Upper lobe of right lung (tissue), 1 donor: ENCODE measurements at regions not wholly inside any gene's neighbourhood (a gene's known extent, or its start where the extent isn't known, plus 50 kb on each side); places are given as distances from the start of the nearest gene placed in this dataset.

Source experiments
- ATAC-seq: fragments of 200-7000 bp; cut with Tn5 transposase; one replicate; pipeline ENCODE4 v1.9.1; 2020; ENCODE audit warnings: mild to moderate bottlenecking, moderate library complexity
- DNase-seq: peaks from one replicate; pipeline ENCODE4 v3.0.0-alpha.2; 2020
- H3K27ac ChIP-seq: fragments of 200-600 bp; one replicate; pipeline ENCODE4 v1.8.0; 2022
- H3K27me3 ChIP-seq: fragments of 200-600 bp; one replicate; pipeline ENCODE4 v1.8.0; 2022; ENCODE audit warnings: mild to moderate bottlenecking
- H3K36me3 ChIP-seq: fragments of 200-600 bp; one replicate; pipeline ENCODE4 v1.8.0; 2022
- H3K4me1 ChIP-seq: fragments of 200-600 bp; one replicate; pipeline ENCODE4 v1.8.0; 2022
- H3K4me3 ChIP-seq: fragments of 200-600 bp; one replicate; pipeline ENCODE4 v1.8.0; 2022; ENCODE audit warnings: mild to moderate bottlenecking
- H3K9me3 ChIP-seq: fragments of 200-600 bp; one replicate; pipeline ENCODE4 v1.8.0; 2022
- CTCF ChIP-seq: fragments of 200-600 bp; IDR thresholded peaks from one replicate; pipeline ENCODE4 v1.8.0; 2022; ENCODE audit warnings: antibody characterized with exemption
- intact Hi-C: fragments of 100-400 bp; cut with DNase I; formaldehyde crosslinking; loops from one replicate; pipeline ENCODE4 v1.11.0; 2022
- donor health status: DM: no; HTN: yes; CAD: no; lungs with severe emphysema.

DNA sequence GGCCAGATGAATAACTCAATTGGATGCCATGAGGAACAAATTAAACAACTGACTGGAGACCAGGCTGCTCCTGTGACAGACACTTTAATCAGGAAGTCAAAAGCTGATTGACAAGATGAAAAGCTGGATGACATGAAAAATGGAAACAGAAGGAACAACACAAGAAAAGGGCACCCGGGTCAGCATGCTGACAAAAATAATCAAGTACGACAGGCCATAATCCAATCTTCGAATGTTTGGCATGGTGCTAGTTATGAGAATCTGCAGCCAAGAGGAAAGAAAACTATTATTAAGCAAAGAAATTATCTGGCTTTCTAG is 544.7 kb downstream of the ETNK1 start:
- Histone ChIP-seq H3K36me3 (no peaks in the 10 kb centered on the region), H3K4me3 (no peak overlapping the region), H3K27ac (no peak overlapping the region), H3K9me3 (no peaks in the 10 kb centered on the region), H3K27me3 (no peaks in the 10 kb centered on the region), H3K4me1 (no peaks in the 10 kb centered on the region)
- no peak for ATAC-seq
- no peak for TF ChIP-seq CTCF
- DNase-seq = no peak
- intact Hi-C loops = no loop called here

DNA sequence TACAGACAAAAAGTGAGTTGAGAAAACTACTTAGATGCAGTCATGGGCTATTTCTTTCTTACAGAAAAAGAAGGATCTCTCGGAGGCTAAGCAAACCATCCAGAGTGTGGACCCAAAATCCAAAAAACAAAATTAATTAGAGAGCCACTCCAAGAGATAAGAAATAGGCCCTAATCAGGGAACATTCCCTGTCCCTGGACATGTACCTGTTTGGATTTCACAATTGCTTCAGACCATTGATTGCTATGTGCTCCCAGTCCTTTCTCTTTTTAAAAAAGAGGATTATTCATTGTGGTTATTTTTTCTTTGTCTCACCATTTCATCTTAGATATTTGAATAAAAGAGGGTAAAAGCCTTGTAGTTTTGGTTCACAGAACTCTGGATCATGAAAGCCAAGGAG is 549.9 kb downstream of the ETNK1 start:
- H3K27me3 ChIP-seq = no peaks in the 10 kb centered on the region
- intact Hi-C loops = no loop called here
- no peak overlapping the region for H3K27ac ChIP-seq
- H3K4me1 ChIP-seq = no peaks in the 10 kb centered on the region
- ATAC-seq (no peak), DNase-seq (no peak)
- H3K9me3 ChIP-seq = no peaks in the 10 kb centered on the region
- no peak for TF ChIP-seq CTCF
- no peak overlapping the region for H3K4me3 ChIP-seq
- H3K36me3 ChIP-seq = no peaks in the 10 kb centered on the region

GRCh38 chr12:23185346-23185745 is 560.4 kb downstream of the ETNK1 start:
- H3K4me1 ChIP-seq = no peaks in the 10 kb centered on the region
- H3K4me3 ChIP-seq = no peak overlapping the region
- H3K36me3 ChIP-seq = no peaks in the 10 kb centered on the region
- intact Hi-C loops = no loop called here
- H3K27ac ChIP-seq = no peak overlapping the region
- H3K27me3 ChIP-seq = no peaks in the 10 kb centered on the region
- DNase-seq (no peak), ATAC-seq (no peak)
- H3K9me3 ChIP-seq = no peaks in the 10 kb centered on the region
- TF ChIP-seq CTCF = no peak

DNA sequence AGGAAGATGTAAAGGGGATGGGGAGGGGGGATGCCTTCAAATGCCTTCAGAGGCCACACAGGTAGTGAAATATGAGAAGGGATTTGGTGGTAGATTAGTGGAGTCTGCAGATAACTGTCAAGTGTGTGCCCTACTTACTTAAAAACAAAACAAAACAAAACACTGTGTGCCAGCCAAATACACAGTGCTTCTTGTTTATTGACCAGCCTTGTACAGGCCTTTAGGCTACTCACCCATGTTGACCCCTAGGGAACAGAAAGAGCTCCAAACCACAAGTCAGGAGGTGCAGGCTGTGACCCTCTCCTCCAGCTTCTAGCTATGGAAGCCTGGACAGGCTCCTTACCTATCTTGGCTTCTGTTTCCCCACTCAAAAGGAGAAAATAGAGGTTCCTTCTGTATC is 562.0 kb downstream of the ETNK1 start:
- DNase-seq = no peak
- Histone ChIP-seq H3K27me3 (no peaks in the 10 kb centered on the region), H3K9me3 (no peaks in the 10 kb centered on the region), H3K4me3 (no peak overlapping the region), H3K27ac (no peak overlapping the region), H3K4me1 (no peaks in the 10 kb centered on the region), H3K36me3 (no peaks in the 10 kb centered on the region)
- no peak for TF ChIP-seq CTCF
- intact Hi-C loops = no loop called here
- ATAC-seq = no peak

DNA sequence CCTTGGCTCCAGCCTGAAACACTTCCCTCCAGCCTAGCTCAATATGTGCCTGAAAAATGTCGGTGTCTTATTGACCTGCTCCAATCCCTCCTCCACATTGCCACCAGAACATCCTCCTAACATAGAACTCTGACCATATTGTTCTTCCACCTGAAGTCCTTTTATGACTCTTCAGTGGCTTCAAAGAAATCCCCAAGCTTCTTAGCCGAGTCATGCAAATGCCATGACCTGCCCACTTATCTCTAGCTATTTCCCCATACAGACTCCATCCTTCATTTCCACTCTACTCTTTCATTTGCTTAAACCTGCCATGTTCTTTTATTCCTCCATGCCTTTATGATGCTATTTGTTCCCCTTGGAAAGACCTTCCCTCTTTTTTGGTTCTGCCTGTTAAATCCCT is 568.6 kb downstream of the ETNK1 start:
- no peak for ATAC-seq
- Histone ChIP-seq H3K4me1 (no peaks in the 10 kb centered on the region), H3K4me3 (no peak overlapping the region), H3K27me3 (no peaks in the 10 kb centered on the region), H3K36me3 (no peaks in the 10 kb centered on the region), H3K27ac (no peak overlapping the region), H3K9me3 (no peaks in the 10 kb centered on the region)
- no peak for TF ChIP-seq CTCF
- DNase-seq = no peak
- intact Hi-C loops = no loop called here

GRCh38 chr12:23197266-23197665 is 572.3 kb downstream of the ETNK1 start:
- no peaks in the 10 kb centered on the region for H3K4me1 ChIP-seq
- intact Hi-C loops = no loop called here
- TF ChIP-seq CTCF = no peak
- DNase-seq = no peak
- no peaks in the 10 kb centered on the region for H3K9me3 ChIP-seq
- no peak overlapping the region for H3K27ac ChIP-seq
- H3K27me3 ChIP-seq = no peaks in the 10 kb centered on the region
- no peaks in the 10 kb centered on the region for H3K36me3 ChIP-seq
- H3K4me3 ChIP-seq = no peak overlapping the region
- ATAC-seq = no peak
